PC-3 (cell line): ENCODE measurements at regions not wholly inside any gene's neighbourhood (a gene's known extent, or its start where the extent isn't known, plus 50 kb on each side); places are given as distances from the start of the nearest gene placed in this dataset.

ENCODE experiments used
- CTCF ChIP-seq: fragments of 300-600 bp; sonication (generic); conservative IDR thresholded peaks from 2 replicates; pipeline ENCODE4 v1.5.1; 2017; ENCODE audit warnings: antibody characterized with exemption, low read depth, mild to moderate bottlenecking, low read length
- EZH2 ChIP-seq: fragments of 300-600 bp; sonication (generic); IDR thresholded peaks from one replicate; pipeline ENCODE4 v1.6.1; 2017; ENCODE audit warnings: antibody characterized with exemption, mild to moderate bottlenecking, low read length; ENCODE audit not compliant: unreplicated experiment
- EZH2phosphoT487 ChIP-seq: fragments of 300-600 bp; sonication (generic); IDR thresholded peaks from 2 replicates; pipeline ENCODE4 v1.6.1; 2018; ENCODE audit warnings: mild to moderate bottlenecking, antibody characterized with exemption, low read length, borderline replicate concordance

GRCh38 chr4:118410138-118410537 is 57.3 kb upstream of the PRSS12 start:
- TF ChIP-seq CTCF (no peak), EZH2 (no peak), EZH2phosphoT487 (no peak)
